ENCODE measurements at regions not wholly inside any gene's neighbourhood (a gene's known extent, or its start where the extent isn't known, plus 50 kb on each side); places are given as distances from the start of the nearest gene placed in this dataset.

DNA sequence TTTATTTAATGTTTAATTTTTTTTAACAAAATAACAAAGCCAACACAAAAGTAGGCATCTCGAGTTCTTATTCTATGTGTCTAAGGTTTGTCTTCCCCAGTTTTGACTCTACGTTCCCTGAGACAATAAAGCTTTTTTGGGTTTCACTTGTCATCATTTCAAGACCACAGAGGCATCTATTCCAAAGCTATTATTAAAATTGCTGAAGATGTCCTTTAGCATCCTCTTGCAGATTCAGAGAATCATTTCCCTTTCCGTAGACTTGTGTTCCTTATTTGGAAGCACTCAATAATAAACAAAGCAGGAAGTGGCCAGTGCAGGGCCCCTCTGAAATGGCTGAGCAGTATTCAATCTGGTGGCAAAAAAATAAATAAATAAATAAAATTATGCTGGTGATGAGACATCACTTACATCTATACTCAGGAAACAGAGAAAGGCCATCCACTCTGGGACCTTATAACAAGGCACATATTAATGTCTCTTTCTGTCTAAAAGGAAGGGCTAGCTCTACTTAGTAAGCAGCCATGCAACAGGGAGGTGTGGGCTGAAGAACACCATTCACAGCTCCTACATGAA is 362.3 kb downstream of the WDR72 start:
- DNase-seq = no peak

DNA sequence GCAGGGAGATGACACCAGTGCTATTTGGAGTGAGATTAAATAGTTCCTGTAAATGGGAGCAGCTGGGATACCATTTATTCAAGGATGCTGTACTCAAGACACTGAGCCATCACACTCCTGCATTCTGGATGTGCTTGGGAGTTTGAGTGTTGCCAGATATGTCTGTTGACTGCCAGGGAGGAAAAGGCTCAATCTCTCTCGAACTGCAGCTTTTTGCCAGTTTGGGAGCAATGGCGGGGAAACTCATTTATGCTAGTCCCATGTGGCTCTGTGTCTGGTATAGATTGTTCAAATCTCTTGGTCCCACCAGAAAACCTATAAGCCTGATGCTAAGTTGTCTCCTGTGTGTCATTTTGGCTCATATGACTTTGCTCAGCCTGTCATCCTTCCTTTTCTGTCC is 363.6 kb downstream of the WDR72 start:
- no peak for DNase-seq

DNA sequence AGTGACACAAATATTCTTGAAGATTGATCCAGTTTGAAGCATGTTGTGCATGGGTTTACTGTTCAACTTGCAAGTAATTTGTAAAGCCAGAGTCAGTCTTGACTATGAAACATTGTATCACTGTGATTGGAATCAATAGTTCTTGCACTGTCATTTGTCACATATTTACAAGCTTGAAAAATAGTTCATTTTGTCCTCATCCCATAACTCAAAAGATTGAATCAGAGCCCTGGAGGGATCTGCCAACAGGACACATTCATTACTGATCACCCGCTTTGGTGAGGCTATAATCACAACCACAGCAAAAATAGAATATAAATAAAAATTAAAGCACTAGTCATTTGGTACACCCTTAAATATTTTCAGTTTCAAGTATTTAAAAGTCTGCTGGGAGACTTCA is 368.9 kb downstream of the WDR72 start:
- no peak for DNase-seq

GRCh38 chr15:53389271-53390037 is 370.0 kb downstream of the WDR72 start:
- DNase-seq = no peak

- DNase-seq = no peak
Measured at GRCh38 chr15:53384417-53384816, 375.0 kb downstream of the WDR72 start.

DNA sequence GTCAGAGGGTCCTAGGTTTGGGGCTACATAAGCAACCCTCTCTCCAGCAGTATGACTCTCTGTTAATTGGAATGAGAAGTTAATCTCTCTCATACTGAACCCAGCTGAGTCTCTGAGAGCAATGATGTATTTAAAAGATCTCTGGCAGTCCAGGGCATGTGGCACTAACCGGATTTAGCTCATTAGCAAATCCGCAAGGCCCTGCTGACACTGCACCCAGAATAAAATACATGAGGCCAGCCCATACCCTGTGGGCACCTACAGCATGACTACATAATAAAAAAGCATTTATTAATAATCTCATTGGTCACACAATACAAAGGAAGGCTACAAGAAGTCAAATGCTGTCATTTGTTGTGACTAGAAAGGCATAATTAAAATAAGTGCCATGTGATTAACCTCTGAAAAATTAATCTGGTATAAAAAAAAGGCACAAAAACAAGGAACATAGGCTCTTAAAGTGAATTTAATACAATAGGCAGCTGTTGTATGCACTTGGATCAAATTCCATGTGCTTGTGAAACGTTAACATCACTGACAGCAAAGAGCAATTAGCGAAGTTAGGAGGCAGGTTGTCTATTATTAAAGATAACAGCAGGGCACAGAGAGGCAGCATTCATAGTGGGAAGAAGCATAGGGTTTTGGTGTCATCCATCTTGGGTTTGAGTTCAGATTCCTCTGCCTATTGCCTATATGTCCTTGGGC is 381.2 kb downstream of the WDR72 start:
- no peak for DNase-seq

DNA sequence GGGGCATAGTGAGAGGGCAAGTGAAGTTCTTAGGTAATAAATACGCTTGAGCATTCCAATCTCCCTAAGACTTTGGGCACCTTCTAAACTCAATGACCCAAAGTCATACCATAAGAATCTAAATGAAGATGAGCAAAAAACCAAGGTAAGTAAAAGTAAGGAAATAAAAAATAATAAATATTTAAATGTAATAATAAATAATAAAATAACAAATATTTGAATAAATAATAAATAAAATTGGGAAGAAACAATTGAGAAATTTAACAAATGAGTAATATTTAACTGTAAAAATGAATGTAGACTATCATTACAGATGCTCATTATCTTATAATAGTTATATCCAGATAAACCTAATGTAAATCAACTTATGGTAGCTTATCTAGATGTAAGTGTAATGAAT is 391.7 kb downstream of the WDR72 start:
- DNase-seq = no peak

- no peak for DNase-seq
Measured at GRCh38 chr15:53360881-53361280, 398.6 kb downstream of the WDR72 start.

DNA sequence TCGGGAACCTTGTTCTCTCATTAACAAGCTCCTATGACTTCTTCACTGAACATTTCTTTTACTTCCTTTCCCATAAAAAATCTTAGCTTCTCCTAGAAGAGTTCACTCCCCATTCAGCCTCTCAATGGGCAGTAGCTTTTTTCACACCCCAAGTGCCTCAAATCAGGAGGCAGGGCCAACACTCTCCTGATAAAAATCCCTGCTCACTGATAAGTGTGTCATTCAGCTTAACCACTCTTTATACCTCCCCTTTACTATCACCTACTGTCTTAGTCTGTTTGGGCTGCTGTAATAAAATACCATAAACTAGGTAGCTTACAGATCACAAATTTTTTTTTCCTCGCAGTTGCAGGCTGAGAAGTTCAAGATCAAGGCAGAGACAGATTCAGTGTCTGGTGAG is 400.4 kb downstream of the WDR72 start:
- DNase-seq = no peak

- no peak for DNase-seq
Measured at GRCh38 chr15:53354874-53355273, 404.6 kb downstream of the WDR72 start.

- no peak for DNase-seq
Measured at GRCh38 chr15:53351373-53351772, 408.1 kb downstream of the WDR72 start.

- DNase-seq = no peak
Measured at GRCh38 chr15:53346583-53346982, 412.9 kb downstream of the WDR72 start.

DNA sequence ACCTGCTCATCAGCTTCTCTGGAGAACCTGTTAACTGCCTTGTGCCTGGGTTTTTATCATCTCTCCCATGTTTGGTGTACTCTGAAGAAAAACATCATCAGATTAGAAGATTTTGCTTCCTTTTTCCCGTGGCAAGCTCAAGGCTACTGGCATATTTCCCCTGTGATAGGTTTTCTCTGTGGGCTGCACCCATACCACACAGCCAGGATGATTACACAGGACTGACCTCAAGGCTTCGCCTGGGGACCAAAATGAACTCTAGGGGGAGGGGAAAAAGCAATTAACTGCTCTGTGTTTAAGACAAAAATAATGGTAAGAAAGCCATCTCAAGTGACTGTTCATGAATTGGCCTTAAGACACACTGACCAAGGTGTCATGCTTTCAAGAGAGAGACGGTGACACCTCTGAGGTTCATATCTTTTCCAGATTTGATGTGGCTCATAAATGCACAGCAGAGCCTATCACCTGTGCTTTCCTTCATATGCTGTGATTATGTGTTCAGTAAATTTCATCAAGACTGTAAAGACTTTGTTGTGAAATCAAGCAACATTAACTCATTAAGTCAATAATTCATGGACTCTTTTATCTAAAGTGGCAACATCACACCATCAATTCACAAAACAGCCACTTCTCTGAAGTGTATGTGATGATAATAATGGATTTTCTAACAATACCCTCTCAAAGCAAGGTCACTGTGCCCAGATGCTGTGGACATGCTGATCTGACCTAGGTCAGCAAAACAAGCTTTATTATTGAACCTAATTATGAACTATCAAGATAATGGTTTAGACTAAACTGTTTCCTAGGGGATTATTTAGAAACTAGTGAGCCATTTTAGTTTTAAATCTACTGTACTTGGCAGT is 427.9 kb downstream of the WDR72 start:
- DNase-seq = no peak

DNA sequence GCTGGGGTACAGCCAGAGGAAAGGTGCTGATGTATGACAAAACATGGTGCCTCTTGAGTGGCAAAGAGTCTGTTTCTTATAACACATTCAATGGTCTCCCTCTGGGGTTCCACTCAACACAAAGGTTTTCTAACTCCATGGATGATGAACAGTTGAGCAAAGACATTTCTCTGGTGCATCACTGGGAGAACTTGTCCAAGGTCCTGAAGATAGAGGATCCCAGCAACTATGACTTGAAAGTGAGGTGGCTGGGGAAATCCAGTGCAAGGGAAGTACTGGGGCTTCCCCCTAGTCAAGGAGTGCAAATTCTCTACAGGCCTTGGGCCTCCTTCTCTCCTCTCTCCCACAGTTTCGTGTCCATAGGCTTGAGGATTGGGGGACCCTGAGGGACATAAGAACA is 431.1 kb downstream of the WDR72 start:
- no peak for DNase-seq

GRCh38 chr15:53324061-53324460 is 435.4 kb downstream of the WDR72 start:
- no peak for DNase-seq

GRCh38 chr15:53323191-53323590 is 436.3 kb downstream of the WDR72 start:
- no peak for DNase-seq

DNA sequence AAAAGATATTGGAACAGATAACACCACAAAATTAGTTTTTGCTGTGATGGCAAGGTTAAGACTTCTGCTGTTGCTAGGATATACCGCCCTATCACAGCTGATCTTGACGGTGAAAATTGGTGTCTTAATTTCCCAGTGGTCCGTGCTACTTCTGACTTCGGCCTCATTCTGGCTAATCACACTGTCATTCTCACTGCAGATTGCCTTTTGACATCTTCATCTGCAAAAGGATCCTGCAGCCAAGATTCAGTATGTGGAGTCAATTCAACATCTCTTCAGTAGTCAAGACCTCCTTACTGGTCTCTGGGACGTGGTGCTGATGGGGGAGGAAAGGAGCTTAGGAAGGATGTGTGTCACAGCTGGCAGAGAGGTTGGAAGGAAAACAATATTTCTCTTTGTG is 438.6 kb downstream of the WDR72 start:
- DNase-seq = no peak

- no peak for DNase-seq
Measured at GRCh38 chr15:53312707-53313106, 446.8 kb downstream of the WDR72 start.

GRCh38 chr15:53310709-53311108 is 448.8 kb downstream of the WDR72 start:
- no peak for DNase-seq

GRCh38 chr15:53307952-53308624 is 451.4 kb downstream of the WDR72 start:
- no peak for DNase-seq

GRCh38 chr15:53305554-53305953 is 453.9 kb downstream of the WDR72 start:
- DNase-seq = no peak

GRCh38 chr15:53305101-53305500 is 454.4 kb downstream of the WDR72 start:
- no peak for DNase-seq

DNA sequence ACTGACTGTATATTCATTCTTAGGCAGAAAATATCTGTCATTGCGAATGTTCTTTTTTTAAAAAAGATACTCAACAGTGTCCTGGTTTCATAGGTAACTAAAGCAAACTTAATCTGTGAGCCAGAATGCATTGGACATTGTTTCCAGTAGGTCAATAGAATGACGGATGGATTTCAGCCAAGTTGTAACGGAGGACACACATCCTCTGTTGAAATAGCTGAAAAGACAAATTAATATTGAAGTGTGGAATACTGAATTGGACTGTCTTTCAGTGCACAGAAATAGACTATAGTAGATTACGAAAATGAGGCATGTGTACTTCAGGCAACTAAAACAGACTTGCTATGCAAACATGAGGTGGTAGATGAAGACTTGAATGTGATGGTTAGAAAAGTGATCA is 461.6 kb downstream of the WDR72 start:
- no peak for DNase-seq
